ENCODE measurements at regions not wholly inside any gene's neighbourhood (a gene's known extent, or its start where the extent isn't known, plus 50 kb on each side); places are given as distances from the start of the nearest gene placed in this dataset.

DNA sequence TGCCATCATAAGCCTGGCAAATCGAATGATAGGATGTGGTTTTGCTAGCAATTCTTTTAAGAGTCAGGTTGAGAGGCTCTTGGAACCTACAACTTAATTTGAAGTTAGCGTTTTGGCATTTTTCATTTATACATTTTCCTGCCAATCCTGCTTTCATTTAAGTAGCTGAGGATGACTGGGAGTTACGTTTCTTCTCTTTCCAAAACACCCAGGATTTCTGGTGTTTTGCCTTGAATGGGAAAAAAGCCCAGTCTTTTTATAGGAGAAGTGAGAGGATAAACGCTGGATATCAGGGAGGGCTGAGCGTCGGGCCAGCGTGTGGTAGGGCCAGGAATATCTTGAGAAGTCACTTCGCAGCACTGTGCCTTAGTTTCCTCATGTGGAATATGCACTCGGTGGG is 174.2 kb upstream of the HAND2 start:
- DNase-seq (no peak), ATAC-seq (ENCODE audit: low read depth) (no peak)
- Mint-ChIP-seq H3K27ac (no peak overlapping the region), H3K27me3 (no peaks in the 10 kb centered on the region), H3K9me3 (no peaks in the 10 kb centered on the region), H3K4me1 (no peaks in the 10 kb centered on the region), H3K36me3 (no peaks in the 10 kb centered on the region), H3K4me3 (no peak overlapping the region)
- POLR2A ChIA-PET = no interaction called here

DNA sequence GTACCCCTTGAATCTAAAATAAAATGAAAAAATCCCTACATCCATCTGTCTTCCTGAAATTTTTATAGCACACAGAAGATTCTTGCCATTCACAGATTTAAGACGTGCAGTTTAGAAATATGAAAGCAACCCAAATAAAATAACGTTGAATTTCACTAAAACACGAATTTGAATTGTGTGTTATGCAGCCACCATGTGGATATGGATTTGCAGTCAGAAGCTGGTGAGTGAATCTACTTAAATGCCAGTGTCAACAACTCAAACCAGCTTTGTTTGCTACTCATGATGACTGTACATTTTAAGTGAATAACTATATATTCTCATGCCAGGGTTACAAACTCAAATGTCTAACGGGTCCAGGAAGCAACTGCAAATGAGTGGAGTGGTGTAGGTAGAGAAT is 173.0 kb upstream of the HAND2 start:
- POLR2A ChIA-PET = no interaction called here
- H3K27ac Mint-ChIP-seq = no peak overlapping the region
- H3K4me3 Mint-ChIP-seq = no peak overlapping the region
- H3K4me1 Mint-ChIP-seq = no peaks in the 10 kb centered on the region
- no peaks in the 10 kb centered on the region for H3K27me3 Mint-ChIP-seq
- no peak for ATAC-seq (ENCODE audit: low read depth)
- no peak for DNase-seq
- no peaks in the 10 kb centered on the region for H3K9me3 Mint-ChIP-seq
- no peaks in the 10 kb centered on the region for H3K36me3 Mint-ChIP-seq

DNA sequence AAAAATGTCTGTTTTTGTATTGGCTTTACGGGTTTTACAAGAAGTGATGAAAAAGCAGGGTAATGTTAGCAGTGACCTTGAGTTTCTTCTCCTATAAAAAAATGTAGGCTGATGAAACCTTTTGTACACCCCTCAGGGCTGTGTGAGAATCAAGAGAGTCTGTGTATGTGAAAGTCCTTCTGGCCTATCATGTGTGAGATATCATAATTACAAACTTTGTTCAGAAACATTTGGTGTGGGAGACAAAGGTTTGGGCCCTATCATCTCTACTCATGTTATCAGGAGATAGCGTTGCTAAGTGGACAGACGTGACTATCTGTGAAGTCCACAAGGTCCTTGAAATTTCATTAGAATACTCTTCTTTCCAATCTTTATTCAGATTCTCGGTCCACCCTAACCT is 170.6 kb upstream of the HAND2 start:
- Mint-ChIP-seq H3K27ac (no peak overlapping the region), H3K36me3 (no peaks in the 10 kb centered on the region), H3K9me3 (no peaks in the 10 kb centered on the region), H3K4me3 (no peak overlapping the region), H3K27me3 (no peaks in the 10 kb centered on the region), H3K4me1 (no peaks in the 10 kb centered on the region)
- ATAC-seq (ENCODE audit: low read depth) = no peak
- no peak for DNase-seq
- POLR2A ChIA-PET = no interaction called here

DNA sequence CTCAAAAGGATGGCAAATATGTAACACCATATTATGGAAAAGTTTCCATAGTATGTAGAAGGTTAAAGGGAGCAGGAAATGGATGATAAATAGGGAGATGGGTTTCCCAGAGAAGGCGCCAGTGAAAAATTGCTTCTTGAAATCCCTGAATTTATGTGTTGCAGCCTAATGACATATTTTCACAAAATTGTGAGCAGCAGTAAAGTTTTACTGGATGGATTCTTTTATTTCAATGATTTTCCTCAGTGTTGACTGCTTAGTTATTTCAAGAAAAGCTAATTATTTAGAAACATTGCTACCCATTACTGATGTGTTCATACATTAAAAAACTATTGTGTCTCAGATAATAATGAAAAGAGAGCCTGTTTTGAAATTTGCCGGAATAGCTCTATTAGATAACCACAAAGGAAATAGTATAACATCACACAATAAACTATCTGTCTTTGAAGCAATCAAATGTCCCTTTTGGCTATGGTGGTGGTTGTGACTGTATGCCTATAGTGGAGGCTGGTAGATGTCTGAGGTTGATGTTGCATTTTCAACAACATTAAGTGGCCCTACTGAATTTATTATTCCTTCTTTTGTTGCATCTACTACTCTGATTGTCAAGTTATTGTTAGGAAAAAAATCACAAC is 169.9 kb upstream of the HAND2 start:
- Mint-ChIP-seq H3K36me3 (no peaks in the 10 kb centered on the region), H3K4me1 (no peaks in the 10 kb centered on the region), H3K27me3 (no peaks in the 10 kb centered on the region), H3K9me3 (no peaks in the 10 kb centered on the region), H3K27ac (no peak overlapping the region), H3K4me3 (no peak overlapping the region)
- ATAC-seq (ENCODE audit: low read depth) (no peak), DNase-seq (no peak)
- POLR2A ChIA-PET = no interaction called here

DNA sequence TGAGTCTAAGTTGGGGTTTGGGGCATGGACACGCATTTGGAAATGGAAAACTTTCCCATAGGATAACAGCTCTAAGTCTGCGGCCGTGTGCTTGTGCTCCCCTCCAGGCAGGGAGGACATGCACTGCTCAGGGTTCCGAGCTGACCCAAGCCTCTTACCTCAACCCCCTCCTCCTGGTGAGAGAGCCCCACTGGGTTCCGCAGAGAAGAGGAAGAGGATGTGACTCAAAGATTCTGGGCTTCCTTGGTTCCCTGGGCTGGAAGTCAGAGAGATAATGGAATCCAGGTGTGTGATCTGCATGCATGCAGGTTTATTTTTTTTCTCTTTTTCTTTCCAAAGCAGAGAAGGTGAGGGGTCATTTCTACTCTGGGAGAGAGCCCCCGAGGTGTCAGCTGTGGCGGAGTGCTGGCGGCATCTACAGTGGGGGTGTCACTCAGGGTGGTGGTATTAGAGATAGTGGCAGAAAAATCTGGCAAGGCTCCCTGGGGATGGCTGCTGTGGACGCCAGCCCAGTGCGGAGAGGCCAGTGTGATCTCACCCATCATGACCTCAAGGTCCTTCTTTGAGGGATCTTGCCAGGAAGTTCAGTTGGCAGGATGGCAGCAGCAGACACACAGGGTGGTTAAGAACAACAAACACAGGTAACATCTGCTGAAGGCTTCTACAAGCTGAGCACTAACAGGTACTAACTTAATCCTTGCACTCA is 168.7 kb upstream of the HAND2 start:
- Mint-ChIP-seq H3K4me1 (no peaks in the 10 kb centered on the region), H3K9me3 (no peaks in the 10 kb centered on the region), H3K4me3 (no peak overlapping the region), H3K27ac (no peak overlapping the region), H3K27me3 (no peaks in the 10 kb centered on the region), H3K36me3 (no peaks in the 10 kb centered on the region)
- POLR2A ChIA-PET = no interaction called here
- DNase-seq (no peak), ATAC-seq (ENCODE audit: low read depth) (no peak)

DNA sequence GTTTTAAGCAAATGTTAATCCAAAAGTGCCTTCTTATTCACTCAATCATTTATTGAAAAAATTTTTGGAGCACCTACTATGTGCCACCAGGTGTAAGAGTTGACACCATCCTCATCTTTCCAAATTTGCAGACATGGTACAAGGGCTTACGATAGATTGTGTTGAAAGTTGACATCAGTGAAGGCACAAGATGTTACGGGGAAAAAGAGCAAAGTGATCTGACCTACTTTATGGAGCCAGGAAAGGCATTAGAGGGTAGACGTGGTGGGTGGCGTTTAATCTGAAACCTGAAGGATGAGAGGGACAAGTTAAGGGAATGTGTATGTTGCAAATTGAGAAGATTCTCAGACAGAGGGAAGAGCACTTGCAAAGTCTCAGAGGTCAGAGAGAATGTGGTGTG is 167.8 kb upstream of the HAND2 start:
- H3K36me3 Mint-ChIP-seq = no peaks in the 10 kb centered on the region
- ATAC-seq (ENCODE audit: low read depth) (no peak), DNase-seq (no peak)
- H3K4me3 Mint-ChIP-seq = no peak overlapping the region
- H3K27me3 Mint-ChIP-seq = no peaks in the 10 kb centered on the region
- no peaks in the 10 kb centered on the region for H3K4me1 Mint-ChIP-seq
- H3K9me3 Mint-ChIP-seq = no peaks in the 10 kb centered on the region
- POLR2A ChIA-PET = no interaction called here
- no peak overlapping the region for H3K27ac Mint-ChIP-seq

DNA sequence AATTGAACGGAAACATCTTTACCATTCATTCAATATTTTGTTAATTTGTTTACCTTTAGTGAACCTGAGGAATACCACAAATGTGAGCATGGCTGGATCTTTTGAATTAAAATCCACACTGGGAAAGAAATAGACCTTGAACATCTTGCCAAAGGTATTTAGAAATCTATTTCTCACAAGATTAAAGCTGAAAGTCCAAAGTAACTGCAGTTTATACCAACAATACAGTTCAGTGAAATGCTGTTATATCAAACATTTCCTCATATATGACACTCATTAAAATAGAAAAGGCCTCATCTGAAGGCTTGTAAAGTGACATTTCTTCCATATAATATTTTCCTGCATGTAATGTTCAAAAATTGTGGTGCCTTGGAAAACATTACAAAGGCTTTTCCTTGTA is 166.5 kb upstream of the HAND2 start:
- Mint-ChIP-seq H3K4me1 (no peaks in the 10 kb centered on the region), H3K27me3 (no peaks in the 10 kb centered on the region), H3K27ac (no peak overlapping the region), H3K9me3 (no peaks in the 10 kb centered on the region), H3K36me3 (no peaks in the 10 kb centered on the region), H3K4me3 (no peak overlapping the region)
- POLR2A ChIA-PET = no interaction called here
- DNase-seq (no peak), ATAC-seq (ENCODE audit: low read depth) (no peak)

DNA sequence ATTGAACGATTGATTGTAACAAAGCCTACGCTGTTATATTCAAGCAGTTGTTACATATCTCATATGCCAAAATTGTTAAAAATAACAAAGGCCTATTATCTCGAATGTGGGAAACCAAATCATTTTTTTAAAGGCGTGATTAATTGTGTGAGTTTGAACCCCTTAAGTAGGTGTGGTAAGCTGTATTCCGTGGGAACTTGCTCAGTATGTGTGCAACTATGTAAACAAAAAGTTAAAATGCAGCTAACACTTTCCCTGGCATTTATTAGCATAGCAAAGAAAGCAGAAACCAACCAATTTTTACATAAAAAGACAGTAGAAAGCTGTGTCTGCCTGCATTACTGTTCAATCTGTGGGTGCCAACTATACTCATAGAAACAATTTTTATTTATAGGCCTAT is 166.0 kb upstream of the HAND2 start:
- H3K9me3 Mint-ChIP-seq = no peaks in the 10 kb centered on the region
- no peaks in the 10 kb centered on the region for H3K36me3 Mint-ChIP-seq
- H3K4me3 Mint-ChIP-seq = no peak overlapping the region
- H3K4me1 Mint-ChIP-seq = no peaks in the 10 kb centered on the region
- no peak overlapping the region for H3K27ac Mint-ChIP-seq
- ATAC-seq (ENCODE audit: low read depth) (no peak), DNase-seq (no peak)
- POLR2A ChIA-PET = no interaction called here
- no peaks in the 10 kb centered on the region for H3K27me3 Mint-ChIP-seq

DNA sequence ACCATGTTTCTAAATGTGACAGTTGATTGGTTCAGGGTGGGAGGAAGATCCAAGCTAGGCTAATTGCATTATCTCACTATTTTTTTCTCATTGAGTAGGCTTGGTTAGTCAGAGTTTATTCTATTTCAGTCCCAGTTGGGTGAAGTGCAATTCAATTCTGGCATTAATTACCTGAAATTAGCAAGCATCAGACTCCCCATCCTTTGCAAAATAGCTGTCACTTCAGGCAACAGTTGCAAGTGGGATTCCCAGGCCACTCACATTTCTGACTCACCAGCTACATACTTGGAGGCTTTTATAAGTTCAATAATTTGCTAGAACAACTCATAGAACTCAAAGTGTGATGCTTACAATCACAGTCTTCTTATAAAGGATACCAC is 155.8 kb upstream of the HAND2 start:
- Mint-ChIP-seq H3K36me3 (no peaks in the 10 kb centered on the region), H3K4me3 (no peak overlapping the region), H3K27ac (no peak overlapping the region), H3K4me1 (no peaks in the 10 kb centered on the region), H3K27me3 (no peaks in the 10 kb centered on the region), H3K9me3 (no peaks in the 10 kb centered on the region)
- POLR2A ChIA-PET = no interaction called here
- ATAC-seq (ENCODE audit: low read depth) = no peak
- no peak for DNase-seq

DNA sequence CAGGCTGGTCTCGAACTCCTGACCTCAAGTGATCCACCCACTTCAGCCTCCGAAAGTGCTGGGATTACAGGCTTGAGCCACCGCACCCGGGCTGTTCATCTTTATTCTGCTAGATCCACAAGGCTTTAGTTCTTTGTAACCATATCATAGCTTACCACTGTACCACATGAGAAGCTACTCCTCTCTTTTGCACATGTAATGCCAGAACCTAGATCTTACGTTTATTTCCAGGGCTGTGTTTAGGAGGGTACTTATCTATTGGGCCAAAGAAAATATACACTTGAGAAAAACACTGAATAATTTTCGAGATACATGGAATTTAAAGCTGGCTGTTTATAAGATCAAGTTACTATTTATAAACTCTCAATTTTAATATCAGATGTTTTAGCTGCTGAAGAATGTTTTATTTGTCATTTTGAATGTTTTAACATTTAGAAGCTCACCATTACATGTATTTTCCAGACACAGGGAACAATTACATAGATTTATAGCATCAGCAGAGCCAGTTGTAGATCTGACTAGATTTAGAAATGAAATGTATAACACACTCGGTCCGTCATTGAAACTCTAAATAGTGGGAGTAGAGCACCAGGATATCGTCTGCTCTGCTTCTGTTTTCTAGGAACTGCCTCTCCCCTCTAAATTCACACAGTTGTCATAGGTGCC is 155.3 kb upstream of the HAND2 start:
- Mint-ChIP-seq H3K36me3 (no peaks in the 10 kb centered on the region), H3K4me1 (no peaks in the 10 kb centered on the region), H3K27ac (no peak overlapping the region), H3K27me3 (no peaks in the 10 kb centered on the region), H3K4me3 (no peak overlapping the region), H3K9me3 (no peaks in the 10 kb centered on the region)
- DNase-seq = no peak
- no peak for ATAC-seq (ENCODE audit: low read depth)
- POLR2A ChIA-PET = no interaction called here

DNA sequence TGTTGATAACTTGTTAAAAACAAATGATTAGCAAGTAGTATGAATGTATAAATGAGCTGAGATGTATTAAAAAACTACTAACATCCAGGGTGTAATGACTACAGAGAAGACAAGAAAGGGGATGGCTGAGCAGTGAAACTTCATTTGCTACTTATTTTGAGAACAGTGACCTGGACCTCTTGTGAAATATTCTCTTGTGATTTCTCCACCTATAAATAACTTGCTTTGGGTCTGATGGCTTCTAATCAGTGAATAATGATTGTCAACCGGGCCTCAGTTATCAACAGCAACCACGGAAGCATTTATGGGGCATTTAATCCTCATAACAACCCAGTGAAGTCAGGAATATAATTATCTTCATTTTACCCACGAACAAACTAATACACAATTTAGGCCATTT is 154.2 kb upstream of the HAND2 start:
- no peak overlapping the region for H3K4me3 Mint-ChIP-seq
- H3K27me3 Mint-ChIP-seq = no peaks in the 10 kb centered on the region
- H3K4me1 Mint-ChIP-seq = no peaks in the 10 kb centered on the region
- H3K9me3 Mint-ChIP-seq = no peaks in the 10 kb centered on the region
- no peak for DNase-seq
- H3K27ac Mint-ChIP-seq = no peak overlapping the region
- ATAC-seq (ENCODE audit: low read depth) = no peak
- H3K36me3 Mint-ChIP-seq = no peaks in the 10 kb centered on the region
- POLR2A ChIA-PET = no interaction called here

DNA sequence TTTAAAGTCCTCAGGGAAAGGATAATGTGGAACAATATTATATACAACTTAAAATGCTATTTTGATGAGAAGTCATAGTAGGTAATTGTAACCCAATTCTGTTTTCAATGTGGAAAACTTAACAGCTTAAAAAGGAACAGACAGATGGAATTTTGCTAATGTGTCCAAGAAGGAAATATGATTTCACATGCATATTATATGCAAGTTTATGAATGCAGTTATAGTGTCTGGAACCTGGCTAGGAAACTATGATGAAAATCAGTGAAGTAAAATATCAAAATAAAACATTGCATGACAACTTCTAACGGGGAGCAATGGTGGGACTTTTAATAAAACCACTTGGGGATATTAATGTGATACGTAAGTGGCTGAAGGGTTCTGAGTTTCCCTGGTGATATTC is 152.6 kb upstream of the HAND2 start:
- ATAC-seq (ENCODE audit: low read depth) = no peak
- no peak overlapping the region for H3K4me3 Mint-ChIP-seq
- DNase-seq = no peak
- no peaks in the 10 kb centered on the region for H3K9me3 Mint-ChIP-seq
- no peaks in the 10 kb centered on the region for H3K27me3 Mint-ChIP-seq
- no peaks in the 10 kb centered on the region for H3K4me1 Mint-ChIP-seq
- no peak overlapping the region for H3K27ac Mint-ChIP-seq
- POLR2A ChIA-PET = no interaction called here
- no peaks in the 10 kb centered on the region for H3K36me3 Mint-ChIP-seq

DNA sequence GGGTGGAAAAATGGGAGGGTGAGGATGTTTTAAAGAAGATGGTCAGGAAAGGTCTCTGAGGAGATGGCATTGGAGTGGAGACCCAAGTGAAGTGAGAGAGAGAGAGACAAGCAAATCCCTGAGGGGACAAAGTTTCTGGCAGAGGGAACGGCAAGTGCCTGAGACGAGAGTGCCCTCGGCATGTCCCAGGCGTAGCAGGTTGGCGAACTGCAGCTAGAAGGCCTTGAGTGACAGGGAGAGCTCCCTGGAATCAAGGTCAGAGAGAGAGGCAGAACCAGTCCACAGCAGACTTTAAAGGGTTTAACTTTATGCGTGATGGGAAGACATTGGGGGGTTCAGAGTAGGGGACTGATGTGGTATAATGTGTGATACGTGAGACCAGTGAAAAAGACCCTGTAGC is 150.2 kb upstream of the HAND2 start:
- Mint-ChIP-seq H3K4me3 (no peak overlapping the region), H3K27me3 (no peaks in the 10 kb centered on the region), H3K9me3 (no peaks in the 10 kb centered on the region), H3K36me3 (no peaks in the 10 kb centered on the region), H3K4me1 (no peaks in the 10 kb centered on the region), H3K27ac (no peak overlapping the region)
- ATAC-seq (ENCODE audit: low read depth) (no peak), DNase-seq (no peak)
- POLR2A ChIA-PET = no interaction called here

DNA sequence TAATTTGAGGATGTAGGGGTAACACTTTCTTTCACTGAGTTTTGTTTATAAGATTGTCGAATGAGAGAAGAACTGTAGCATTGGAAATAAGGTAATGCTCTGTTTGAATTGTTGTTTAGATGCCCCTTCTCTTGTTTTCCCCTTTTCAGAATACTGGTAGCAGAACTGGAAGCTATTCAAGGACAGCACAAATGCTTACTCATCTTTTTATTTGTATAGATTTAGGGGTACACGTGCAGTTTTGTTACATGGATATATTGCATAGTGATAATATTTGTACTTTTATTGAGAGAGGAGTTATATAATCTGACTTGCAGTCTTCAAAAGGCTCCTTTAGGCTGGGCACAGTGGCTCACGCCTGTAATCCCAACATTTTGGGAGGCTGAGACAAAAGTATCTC is 145.4 kb upstream of the HAND2 start:
- POLR2A ChIA-PET = no interaction called here

More for the DNA sequence above, 145.4 kb upstream of the HAND2 start:
- no peak overlapping the region for H3K27ac Mint-ChIP-seq
- H3K27me3 Mint-ChIP-seq = no peaks in the 10 kb centered on the region
- H3K9me3 Mint-ChIP-seq = no peaks in the 10 kb centered on the region
- no peak for DNase-seq
- H3K4me1 Mint-ChIP-seq = no peaks in the 10 kb centered on the region
- no peaks in the 10 kb centered on the region for H3K36me3 Mint-ChIP-seq
- no peak for ATAC-seq (ENCODE audit: low read depth)
- H3K4me3 Mint-ChIP-seq = no peak overlapping the region
